Mesenchymal stem cell (in vitro differentiated cells and primary cell): ENCODE measurements at regions not wholly inside any gene's neighbourhood (a gene's known extent, or its start where the extent isn't known, plus 50 kb on each side); places are given as distances from the start of the nearest gene placed in this dataset.
A peak's percentile ranks its signal among the peaks of the same experiment; 100 is the strongest.

Experiments
- DNase-seq: peaks from one replicate; pipeline ENCODE4 v3.0.0-alpha.2; 2013
- H2AFZ ChIP-seq: one replicate; pipeline ENCODE4 v1.6.1; 2013; ENCODE audit warnings: low read depth, mild to moderate bottlenecking, control low read depth, inconsistent platforms, low read length, moderate library complexity
- H2AK5ac ChIP-seq: 2 replicates; pipeline ENCODE4 v1.6.1; 2013; ENCODE audit warnings: low read length, moderate library complexity, mild to moderate bottlenecking, inconsistent platforms; ENCODE audit not compliant: severe bottlenecking
- H2BK120ac ChIP-seq: one replicate; pipeline ENCODE4 v1.6.1; 2013; ENCODE audit warnings: low read depth, mild to moderate bottlenecking, inconsistent platforms, low read length, moderate library complexity
- H2BK12ac ChIP-seq, 2 experiments: one replicate each; pipeline ENCODE4 v1.6.1; 2013; ENCODE audit warnings: inconsistent platforms in 2 of 2, low read length in 2 of 2, mild to moderate bottlenecking in 2 of 2, moderate library complexity in 2 of 2, control low read depth in 1 of 2
- H2BK15ac ChIP-seq: one replicate; pipeline ENCODE4 v1.6.1; 2013; ENCODE audit warnings: mild to moderate bottlenecking, low read depth, inconsistent platforms; ENCODE audit not compliant: poor library complexity, severe bottlenecking
- H2BK5ac ChIP-seq: 2 replicates; pipeline ENCODE4 v1.6.1; 2013; ENCODE audit warnings: low read depth, mild to moderate bottlenecking, low read length, control low read depth, inconsistent platforms; ENCODE audit not compliant: poor library complexity, severe bottlenecking
- H3K14ac ChIP-seq, 2 experiments: one replicate each; pipeline ENCODE4 v1.6.1; 2013; ENCODE audit warnings: inconsistent platforms in 2 of 2, low read length in 2 of 2, control low read depth in 1 of 2, mild to moderate bottlenecking in 1 of 2, moderate library complexity in 1 of 2
- H3K18ac ChIP-seq, 2 experiments: one replicate each; pipeline ENCODE4 v1.6.1; 2013; ENCODE audit warnings: inconsistent platforms in 2 of 2, low read length in 2 of 2, control low read depth in 1 of 2, low read depth in 1 of 2, mild to moderate bottlenecking in 1 of 2
- H3K23ac ChIP-seq, 2 experiments: one replicate each; pipeline ENCODE4 v1.6.1; 2013; ENCODE audit warnings: inconsistent platforms in 2 of 2, low read length in 2 of 2, mild to moderate bottlenecking in 2 of 2, moderate library complexity in 2 of 2, control low read depth in 1 of 2
- H3K27ac ChIP-seq: 2 replicates; pipeline ENCODE4 v1.5.1; 2013; ENCODE audit warnings: mild to moderate bottlenecking, moderate library complexity, low read length, control low read depth, inconsistent platforms; ENCODE audit not compliant: poor library complexity, severe bottlenecking
- H3K27me3 ChIP-seq, 2 experiments: 2 replicates each; pipeline versions ENCODE4 v1.6.1 to v1.7.0; 2013; ENCODE audit warnings: low read length in 2 of 2, mild to moderate bottlenecking in 2 of 2, moderate library complexity in 2 of 2, control low read depth in 1 of 2, inconsistent platforms in 1 of 2; ENCODE audit not compliant: control insufficient read depth in 1 of 2, insufficient read depth in 1 of 2
- H3K36me3 ChIP-seq, 2 experiments: 2 replicates each; pipeline versions ENCODE4 v1.6.1 to v1.7.0; 2013; ENCODE audit warnings: low read length in 2 of 2, control low read depth in 1 of 2, inconsistent platforms in 1 of 2, low read depth in 1 of 2, mild to moderate bottlenecking in 1 of 2; ENCODE audit not compliant: insufficient read depth in 2 of 2, control insufficient read depth in 1 of 2
- H3K4ac ChIP-seq, 2 experiments: one replicate each; pipeline ENCODE4 v1.6.1; 2013; ENCODE audit warnings: inconsistent platforms in 2 of 2, low read length in 2 of 2, mild to moderate bottlenecking in 2 of 2, moderate library complexity in 2 of 2, control low read depth in 1 of 2, low read depth in 1 of 2
- H3K4me1 ChIP-seq: 2 replicates; pipeline ENCODE4 v1.6.1; 2013; ENCODE audit warnings: low read depth, low read length, control low read depth; ENCODE audit not compliant: control insufficient read depth, insufficient read depth
- H3K4me2 ChIP-seq: 2 replicates; pipeline ENCODE4 v1.6.1; 2013; ENCODE audit warnings: low read length, mild to moderate bottlenecking, inconsistent platforms; ENCODE audit not compliant: poor library complexity, severe bottlenecking
- H3K4me3 ChIP-seq, 2 experiments: 2 replicates each; pipeline versions ENCODE4 v1.5.1 to v1.7.0; 2013; ENCODE audit warnings: low read length in 2 of 2, mild to moderate bottlenecking in 2 of 2, control low read depth in 1 of 2, low read depth in 1 of 2; ENCODE audit not compliant: insufficient read depth in 1 of 2
- H3K79me1 ChIP-seq: replicated peaks from 2 replicates; pipeline ENCODE4 v1.6.1; 2013; ENCODE audit warnings: mild to moderate bottlenecking, control low read depth, low read length, inconsistent platforms; ENCODE audit not compliant: poor library complexity, severe bottlenecking
- H3K9ac ChIP-seq: 2 replicates; pipeline ENCODE4 v1.7.0; 2013; ENCODE audit warnings: mild to moderate bottlenecking, low read length, moderate library complexity
- H3K9me3 ChIP-seq: 2 replicates; pipeline ENCODE4 v1.7.0; 2013; ENCODE audit warnings: mild to moderate bottlenecking, low read length; ENCODE audit not compliant: control insufficient read depth
- H4K8ac ChIP-seq: one replicate; pipeline ENCODE4 v1.6.1; 2013; ENCODE audit warnings: inconsistent platforms, mild to moderate bottlenecking, low read length, moderate library complexity
- H4K91ac ChIP-seq: one replicate; pipeline ENCODE4 v1.6.1; 2013; ENCODE audit warnings: mild to moderate bottlenecking, low read length, inconsistent platforms
- WGBS: methylation state at CpG from one replicate; pipeline ENCODE4 v1.1.7; 2013; ENCODE audit warnings: mixed read lengths; 5-methylcytosine and 5-hydroxymethylcytosine counted together

DNA sequence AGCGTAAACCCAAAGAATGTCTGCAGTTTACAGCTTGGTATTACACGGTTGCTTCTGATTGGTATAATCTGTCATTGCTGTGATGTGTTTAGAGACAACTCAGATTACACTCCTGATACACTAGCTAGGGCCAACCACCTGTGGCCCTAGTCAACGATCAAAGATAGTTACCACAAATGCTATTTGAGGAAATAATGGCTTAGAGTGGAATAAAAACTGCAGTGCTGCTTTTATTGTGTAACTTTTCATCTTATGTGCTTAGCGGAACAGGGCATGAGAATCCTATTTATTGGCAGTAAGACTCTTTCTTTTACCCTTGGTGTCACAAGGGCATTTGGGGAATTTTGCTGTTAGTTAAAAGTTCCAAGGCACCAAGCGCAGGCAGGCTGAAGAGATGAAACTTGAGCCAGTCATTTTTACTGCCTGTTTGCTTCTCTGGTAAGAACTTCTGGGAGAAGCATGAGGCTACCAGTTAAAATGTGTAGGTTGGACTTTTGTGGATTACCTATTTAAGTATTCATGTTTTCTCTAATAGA, 363.3 kb downstream of the KCNRG start:
- Histone ChIP-seq H3K9ac (no peak overlapping the region), H2BK15ac (no peak overlapping the region), H3K4me3 (no peak overlapping the region), H3K27ac (no peak overlapping the region), H3K18ac (no peak overlapping the region), H3K23ac (no peak overlapping the region), H3K36me3 (no peaks in the 10 kb centered on the region), H4K8ac (no peak overlapping the region), H3K9me3 (peaks cover 20% of the 10 kb centered on the region), H3K27me3 (no peaks in the 10 kb centered on the region), H3K79me1 (no peaks in the 10 kb centered on the region), H3K4me2 (no peak overlapping the region), H3K4ac (no peak overlapping the region), H2BK5ac (no peak overlapping the region), H2AK5ac (peak overlapping the region; percentile 76), H4K91ac (no peak overlapping the region), H3K4me1 (peaks cover 2% of the 10 kb centered on the region), H2AFZ (no peak overlapping the region), H2BK120ac (no peak overlapping the region), H3K14ac (no peak overlapping the region), H2BK12ac (no peak overlapping the region)
- WGBS: 80% methylated on average over 5 of the region's 5 CpGs
- DNase-seq: no peak

GRCh38 chr13:50379584-50379983, 364.3 kb downstream of the KCNRG start:
- peak overlapping the region; percentile 43 for H2AK5ac ChIP-seq
- no peak overlapping the region for H2BK15ac ChIP-seq
- no peak overlapping the region for H2BK120ac ChIP-seq
- H3K36me3 ChIP-seq: no peaks in the 10 kb centered on the region
- no peak overlapping the region for H4K91ac ChIP-seq
- peak overlapping the region; percentile 65 for H3K27ac ChIP-seq
- H3K4me1 ChIP-seq: peaks cover 2% of the 10 kb centered on the region
- DNase-seq: no peak
- H3K4me2 ChIP-seq: no peak overlapping the region
- no peak overlapping the region for H3K14ac ChIP-seq
- WGBS: 83% methylated on average over 3 of the region's 3 CpGs
- no peak overlapping the region for H4K8ac ChIP-seq
- H3K4me3 ChIP-seq: no peak overlapping the region
- H2BK5ac ChIP-seq: no peak overlapping the region
- no peak overlapping the region for H2AFZ ChIP-seq
- no peak overlapping the region for H3K9ac ChIP-seq
- H3K9me3 ChIP-seq: peaks cover 20% of the 10 kb centered on the region
- H3K79me1 ChIP-seq: no peaks in the 10 kb centered on the region
- no peak overlapping the region for H3K4ac ChIP-seq
- H3K18ac ChIP-seq: no peak overlapping the region
- no peaks in the 10 kb centered on the region for H3K27me3 ChIP-seq
- H3K23ac ChIP-seq: no peak overlapping the region
- H2BK12ac ChIP-seq: no peak overlapping the region

GRCh38 chr13:50380905-50381304, 365.7 kb downstream of the KCNRG start:
- Histone ChIP-seq H3K4me2 (no peak overlapping the region), H3K9ac (no peak overlapping the region), H4K91ac (no peak overlapping the region), H2AFZ (no peak overlapping the region), H2BK5ac (no peak overlapping the region), H3K14ac (no peak overlapping the region), H3K18ac (no peak overlapping the region), H2BK120ac (no peak overlapping the region), H3K9me3 (peaks cover 20% of the 10 kb centered on the region), H3K4ac (no peak overlapping the region), H4K8ac (no peak overlapping the region), H3K36me3 (no peaks in the 10 kb centered on the region), H3K79me1 (no peaks in the 10 kb centered on the region), H3K4me1 (peaks cover 2% of the 10 kb centered on the region), H2AK5ac (no peak overlapping the region), H3K27me3 (no peaks in the 10 kb centered on the region), H2BK15ac (no peak overlapping the region), H3K4me3 (no peak overlapping the region), H3K27ac (no peak overlapping the region), H2BK12ac (no peak overlapping the region), H3K23ac (no peak overlapping the region)
- DNase-seq: no peak

DNA sequence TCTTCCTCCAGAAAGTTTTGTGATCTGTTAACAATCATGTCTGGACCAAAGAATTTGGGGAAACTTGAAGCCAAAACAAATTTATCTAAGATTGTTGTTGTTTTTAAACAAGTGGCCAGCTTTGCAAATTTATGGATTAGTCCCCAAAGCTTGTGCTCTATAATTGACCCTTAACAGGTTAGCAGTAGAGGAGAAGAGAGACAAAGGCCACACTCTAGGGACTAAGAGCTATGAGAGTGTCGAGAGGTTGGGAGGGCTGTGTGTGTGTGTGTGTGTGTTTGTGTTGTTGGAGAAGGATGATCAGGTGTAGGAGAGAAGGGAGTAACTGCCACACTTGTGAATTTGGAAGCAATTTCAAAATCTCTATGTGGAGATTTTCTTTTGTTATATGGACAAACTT, 367.3 kb downstream of the KCNRG start:
- H3K14ac ChIP-seq: no peak overlapping the region
- no peak overlapping the region for H2AK5ac ChIP-seq

More for the DNA sequence above, 367.3 kb downstream of the KCNRG start:
- Histone ChIP-seq H4K8ac (no peak overlapping the region), H3K4ac (no peak overlapping the region), H2BK12ac (no peak overlapping the region), H3K18ac (no peak overlapping the region), H3K27ac (no peak overlapping the region), H3K27me3 (no peaks in the 10 kb centered on the region), H3K4me3 (no peak overlapping the region), H2BK15ac (no peak overlapping the region), H3K9ac (no peak overlapping the region), H3K4me2 (no peak overlapping the region), H3K9me3 (peaks cover 20% of the 10 kb centered on the region), H3K36me3 (no peaks in the 10 kb centered on the region), H4K91ac (no peak overlapping the region), H2AFZ (no peak overlapping the region), H2BK5ac (no peak overlapping the region), H3K79me1 (no peaks in the 10 kb centered on the region), H3K4me1 (peaks cover 7% of the 10 kb centered on the region), H2BK120ac (no peak overlapping the region), H3K23ac (no peak overlapping the region)
- no peak for DNase-seq
- 89% methylated on average over 1 of the region's 1 CpG for WGBS
